ENCODE measurements at regions not wholly inside any gene's neighbourhood (a gene's known extent, or its start where the extent isn't known, plus 50 kb on each side); places are given as distances from the start of the nearest gene placed in this dataset.
"Not testable (repeated sequence)": the region's sequence is repeated elsewhere in the genome, so short reads cannot be mapped to it uniquely, and the experiment has no call there.

DNA sequence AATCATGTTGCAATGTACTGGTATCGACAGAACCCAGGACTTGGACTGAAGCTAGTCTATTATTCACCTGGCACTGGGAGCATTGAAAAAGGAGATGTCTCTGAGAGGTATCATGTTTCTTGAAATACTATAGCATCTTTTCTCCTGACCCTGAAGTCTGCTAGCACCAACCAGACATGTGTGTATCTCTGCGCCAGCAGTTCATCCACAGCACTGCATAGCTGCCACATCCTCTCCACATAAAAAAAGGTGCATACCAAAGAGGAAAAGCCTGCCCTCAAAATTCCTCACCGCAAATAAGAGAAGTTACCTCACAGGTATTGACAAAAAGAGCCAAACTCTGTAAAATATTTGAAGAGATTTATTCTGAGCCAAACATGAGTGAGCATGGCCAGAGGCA, 99.5 kb upstream of the PRSS3 start:
- H3K9me3 ChIP-seq = no peaks in the 10 kb centered on the region
- intact Hi-C loops (cut with DNase I; ENCODE audit: low total_unique reads) = no loop called here
- no peak overlapping the region for H3K4me3 ChIP-seq
- in situ Hi-C loops (cut with MboI; ENCODE audit: low pct_ligation_motif_present in 1 of 4, low pct_unique_long_range_greater_than_20kb in 1 of 4, low sequenced_read_pairs in 3 of 4) = no loop called here
- no peak for TF ChIP-seq POLR2A (IDR thresholded peaks at IDR 0.05)
- TF ChIP-seq EP300 (IDR thresholded peaks at IDR 0.05; ENCODE audit: low read depth) = no peak
- no peak for TF ChIP-seq CTCF (IDR thresholded peaks at IDR 0.05)
- no peaks in the 10 kb centered on the region for H3K4me1 ChIP-seq
- H3K27ac ChIP-seq = no peak overlapping the region
- no peaks in the 10 kb centered on the region for H3K27me3 ChIP-seq
- 82 to 92% methylated on average over 1 to 3 of the region's 3 CpGs for WGBS, 2 donors (ENCODE audit: low coverage in 1 of 2)
- H3K36me3 ChIP-seq = no peaks in the 10 kb centered on the region
- no peak for DNase-seq

DNA sequence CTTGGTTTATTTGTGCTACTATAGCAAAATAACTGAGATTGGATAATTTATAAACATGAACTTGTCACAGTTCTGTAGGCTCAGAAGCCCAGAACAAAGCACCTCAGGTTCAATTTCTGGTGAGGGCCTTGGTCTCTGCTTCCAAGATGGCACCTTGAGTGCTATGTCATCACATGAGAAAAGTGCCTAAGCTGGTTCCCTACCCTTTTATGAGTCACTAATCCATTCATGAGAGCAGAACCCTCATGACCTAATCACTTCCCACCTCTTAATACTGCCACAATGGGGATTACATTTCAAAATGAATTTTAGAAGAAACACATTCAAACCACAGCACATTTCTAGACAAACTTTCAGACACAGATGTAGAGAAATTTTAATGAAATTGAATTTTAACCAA, 98.2 kb upstream of the PRSS3 start:
- Histone ChIP-seq H3K4me3 (no peak overlapping the region), H3K27ac (no peak overlapping the region), H3K27me3 (no peaks in the 10 kb centered on the region), H3K9me3 (no peaks in the 10 kb centered on the region), H3K4me1 (no peaks in the 10 kb centered on the region), H3K36me3 (no peaks in the 10 kb centered on the region)
- TF ChIP-seq POLR2AphosphoS5 (IDR thresholded peaks at IDR 0.05) = no peak
- TF ChIP-seq POLR2A (IDR thresholded peaks at IDR 0.05) = no peak
- no peak for TF ChIP-seq EP300 (IDR thresholded peaks at IDR 0.05; ENCODE audit: low read depth)
- no peak for TF ChIP-seq CTCF (IDR thresholded peaks at IDR 0.05)
- intact Hi-C loops (cut with DNase I; ENCODE audit: low total_unique reads) = no loop called here
- DNase-seq = no peak
- in situ Hi-C loops (cut with MboI; ENCODE audit: low pct_ligation_motif_present in 1 of 4, low pct_unique_long_range_greater_than_20kb in 1 of 4, low sequenced_read_pairs in 3 of 4) = no loop called here

GRCh38 chr9:33698267-33698666, 97.1 kb upstream of the PRSS3 start:
- intact Hi-C loops (cut with DNase I; ENCODE audit: low total_unique reads) = no loop called here
- H3K4me1 ChIP-seq = no peaks in the 10 kb centered on the region
- 75 to 83% methylated on average over 1 of the region's 1 CpG for WGBS, 2 donors (ENCODE audit: low coverage in 1 of 2)
- H3K4me3 ChIP-seq = no peak overlapping the region
- TF ChIP-seq EP300 (IDR thresholded peaks at IDR 0.05; ENCODE audit: low read depth) (no peak), POLR2AphosphoS5 (IDR thresholded peaks at IDR 0.05) (no peak), POLR2A (IDR thresholded peaks at IDR 0.05) (no peak), CTCF (IDR thresholded peaks at IDR 0.05) (no peak)
- H3K36me3 ChIP-seq = no peaks in the 10 kb centered on the region
- no peaks in the 10 kb centered on the region for H3K9me3 ChIP-seq
- no peak for DNase-seq
- no peak overlapping the region for H3K27ac ChIP-seq
- in situ Hi-C loops (cut with MboI; ENCODE audit: low pct_ligation_motif_present in 1 of 4, low pct_unique_long_range_greater_than_20kb in 1 of 4, low sequenced_read_pairs in 3 of 4) = no loop called here
- no peaks in the 10 kb centered on the region for H3K27me3 ChIP-seq

- H3K4me3 ChIP-seq; H3K27ac ChIP-seq; intact Hi-C loops (cut with DNase I; ENCODE audit: low total_unique reads); H3K9me3 ChIP-seq; H3K4me1 ChIP-seq; DNase-seq; H3K27me3 ChIP-seq; H3K36me3 ChIP-seq; in situ Hi-C loops (cut with MboI; ENCODE audit: low pct_ligation_motif_present in 1 of 4, low pct_unique_long_range_greater_than_20kb in 1 of 4, low sequenced_read_pairs in 3 of 4): not testable (repeated sequence)
- 80 to 100% methylated on average over 1 to 2 of the region's 2 CpGs for WGBS, 2 donors (ENCODE audit: low coverage in 1 of 2)
Observed at GRCh38 chr9:33700940-33701339, 94.4 kb upstream of the PRSS3 start.

DNA sequence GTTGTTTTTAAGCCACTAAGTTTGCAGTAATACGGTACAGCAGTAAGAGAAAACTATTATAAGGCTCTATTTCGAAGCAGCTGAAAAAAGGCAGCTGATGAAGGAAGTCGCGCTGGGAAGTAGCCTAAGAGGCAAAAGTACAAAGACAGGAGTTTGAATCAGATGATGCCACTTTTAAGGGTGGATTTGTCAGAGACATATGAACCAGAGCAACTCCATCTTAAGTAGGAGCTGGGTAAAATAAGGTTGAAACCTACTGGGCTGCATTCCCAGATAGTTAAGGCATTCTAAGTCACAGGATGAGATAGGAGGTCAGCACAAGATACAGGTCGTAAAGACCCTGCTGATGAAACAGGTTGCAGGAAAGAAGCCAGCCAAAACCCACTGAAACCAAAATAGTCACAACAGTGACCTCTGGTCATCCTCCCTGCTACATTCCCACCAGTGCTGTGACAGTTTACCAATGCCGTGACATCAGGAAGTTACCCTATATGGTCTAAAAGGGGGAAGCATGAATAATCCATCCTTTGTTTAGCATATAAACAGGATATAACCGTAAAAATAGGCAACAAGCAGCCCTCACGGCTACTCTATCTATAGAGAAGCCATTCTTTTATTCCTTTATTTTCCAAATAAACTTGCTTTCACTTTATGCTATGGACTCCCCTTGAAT, 91.8 kb upstream of the PRSS3 start:
- no peaks in the 10 kb centered on the region for H3K36me3 ChIP-seq
- DNase-seq = no peak
- H3K9me3 ChIP-seq = no peaks in the 10 kb centered on the region
- no peak overlapping the region for H3K4me3 ChIP-seq
- H3K27ac ChIP-seq = no peak overlapping the region
- 72 to 76% methylated on average over 8 of the region's 8 CpGs for WGBS, 2 donors (ENCODE audit: low coverage in 1 of 2)
- H3K27me3 ChIP-seq = peaks cover 6% of the 10 kb centered on the region
- TF ChIP-seq EP300 (IDR thresholded peaks at IDR 0.05; ENCODE audit: low read depth) (no peak), POLR2A (IDR thresholded peaks at IDR 0.05) (no peak), POLR2AphosphoS5 (IDR thresholded peaks at IDR 0.05) (no peak), CTCF (IDR thresholded peaks at IDR 0.05) (no peak)
- intact Hi-C loops (cut with DNase I; ENCODE audit: low total_unique reads) (no loop called here), in situ Hi-C loops (cut with MboI; ENCODE audit: low pct_ligation_motif_present in 1 of 4, low pct_unique_long_range_greater_than_20kb in 1 of 4, low sequenced_read_pairs in 3 of 4) (no loop called here)
- H3K4me1 ChIP-seq = no peaks in the 10 kb centered on the region

DNA sequence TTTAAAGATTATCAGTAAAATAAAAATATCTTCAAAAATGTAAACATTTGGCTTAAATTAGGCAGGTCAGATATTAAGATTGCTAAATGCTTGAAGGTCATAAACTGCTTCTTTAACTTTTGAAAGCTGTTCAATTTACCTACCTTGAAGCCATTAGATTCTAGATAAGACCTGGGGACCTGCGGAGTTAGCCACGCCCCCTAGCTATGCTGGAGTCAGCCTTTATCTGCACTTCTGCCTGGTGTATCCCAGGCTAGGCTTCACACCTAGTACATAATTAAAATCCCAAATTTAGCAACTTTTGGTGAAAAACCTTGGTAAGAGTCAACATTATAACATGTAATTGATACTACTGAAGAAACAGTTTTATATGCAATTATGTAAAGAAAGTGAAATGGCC, 89.9 kb upstream of the PRSS3 start:
- H3K4me3 ChIP-seq; H3K27ac ChIP-seq; in situ Hi-C loops (cut with MboI; ENCODE audit: low pct_ligation_motif_present in 1 of 4, low pct_unique_long_range_greater_than_20kb in 1 of 4, low sequenced_read_pairs in 3 of 4); DNase-seq; H3K9me3 ChIP-seq; H3K36me3 ChIP-seq; H3K27me3 ChIP-seq; intact Hi-C loops (cut with DNase I; ENCODE audit: low total_unique reads); H3K4me1 ChIP-seq: not testable (repeated sequence)
- 50 to 62% methylated on average over 2 of the region's 2 CpGs for WGBS, 2 donors (ENCODE audit: low coverage in 1 of 2)

All from transverse colon (tissue), 4 donors.